ENCODE measurements at regions not wholly inside any gene's neighbourhood (a gene's known extent, or its start where the extent isn't known, plus 50 kb on each side); places are given as distances from the start of the nearest gene placed in this dataset.
A peak's percentile ranks its signal among the peaks of the same experiment; 100 is the strongest.

GRCh38 chr20:11301699-11302098 is 616.0 kb upstream of the BTBD3 start:
- no peak overlapping the region for H3K27ac Mint-ChIP-seq (ENCODE audit: unreplicated experiment)
- CTCF ChIA-PET: interaction anchor here (1.0 kb wide), 1 partner anchor 9 kb away, joined by 4 read pairs; no protein-coding TSS in a partner anchor
- no peaks in the 10 kb centered on the region for H3K36me3 Mint-ChIP-seq (ENCODE audit: insufficient read depth, unreplicated experiment)
- peaks cover 14% of the 10 kb centered on the region for H3K4me1 Mint-ChIP-seq (ENCODE audit: low read depth, unreplicated experiment)
- H3K27me3 Mint-ChIP-seq (ENCODE audit: unreplicated experiment): no peaks in the 10 kb centered on the region
- BruUV-seq (replicated peaks): no TSS peak
- intact Hi-C loops (cut with micrococcal nuclease; ENCODE audit: unreplicated experiment): no loop called here
- no peak for DNase-seq
- H3K4me3 Mint-ChIP-seq (ENCODE audit: low read depth, unreplicated experiment): no peak overlapping the region
- TF ChIP-seq CTCF (IDR thresholded peaks at IDR 0.05; ENCODE audit: unreplicated experiment): no peak
- H3K9me3 Mint-ChIP-seq (ENCODE audit: low read depth, unreplicated experiment): no peaks in the 10 kb centered on the region

- TF ChIP-seq CTCF (IDR thresholded peaks at IDR 0.05; ENCODE audit: unreplicated experiment): no peak
- Mint-ChIP-seq H3K4me1 (ENCODE audit: low read depth, unreplicated experiment) (peaks cover 10% of the 10 kb centered on the region), H3K4me3 (ENCODE audit: low read depth, unreplicated experiment) (no peak overlapping the region), H3K27ac (ENCODE audit: unreplicated experiment) (no peak overlapping the region), H3K9me3 (ENCODE audit: low read depth, unreplicated experiment) (peaks cover 4% of the 10 kb centered on the region), H3K36me3 (ENCODE audit: insufficient read depth, unreplicated experiment) (no peaks in the 10 kb centered on the region), H3K27me3 (ENCODE audit: unreplicated experiment) (no peaks in the 10 kb centered on the region)
- CTCF ChIA-PET: interaction anchor here (1.0 kb wide), 1 partner anchor 10 kb away, joined by 4 read pairs; no protein-coding TSS in a partner anchor
- intact Hi-C loops (cut with micrococcal nuclease; ENCODE audit: unreplicated experiment): no loop called here
- DNase-seq: no peak
- no TSS peak for BruUV-seq (replicated peaks)
These were observed 615.3 kb upstream of the BTBD3 start for GRCh38 chr20:11302436-11302835.

- Mint-ChIP-seq H3K9me3 (ENCODE audit: low read depth, unreplicated experiment) (peaks cover 4% of the 10 kb centered on the region), H3K4me3 (ENCODE audit: low read depth, unreplicated experiment) (no peak overlapping the region), H3K27ac (ENCODE audit: unreplicated experiment) (no peak overlapping the region), H3K4me1 (ENCODE audit: low read depth, unreplicated experiment) (peaks cover 10% of the 10 kb centered on the region), H3K36me3 (ENCODE audit: insufficient read depth, unreplicated experiment) (no peaks in the 10 kb centered on the region), H3K27me3 (ENCODE audit: unreplicated experiment) (no peaks in the 10 kb centered on the region)
- TF ChIP-seq CTCF (IDR thresholded peaks at IDR 0.05; ENCODE audit: unreplicated experiment): no peak
- DNase-seq: no peak
- intact Hi-C loops (cut with micrococcal nuclease; ENCODE audit: unreplicated experiment): no loop called here
- BruUV-seq (replicated peaks): no TSS peak
- CTCF ChIA-PET: interaction anchor here (0.5 to 1.3 kb wide), 4 partner anchors 15 to 880 kb away, joined by 3 to 4 read pairs (median 3); partner anchors contain the start of gene JAG1
These were observed 612.9 kb upstream of the BTBD3 start for GRCh38 chr20:11304795-11305194.

DNA sequence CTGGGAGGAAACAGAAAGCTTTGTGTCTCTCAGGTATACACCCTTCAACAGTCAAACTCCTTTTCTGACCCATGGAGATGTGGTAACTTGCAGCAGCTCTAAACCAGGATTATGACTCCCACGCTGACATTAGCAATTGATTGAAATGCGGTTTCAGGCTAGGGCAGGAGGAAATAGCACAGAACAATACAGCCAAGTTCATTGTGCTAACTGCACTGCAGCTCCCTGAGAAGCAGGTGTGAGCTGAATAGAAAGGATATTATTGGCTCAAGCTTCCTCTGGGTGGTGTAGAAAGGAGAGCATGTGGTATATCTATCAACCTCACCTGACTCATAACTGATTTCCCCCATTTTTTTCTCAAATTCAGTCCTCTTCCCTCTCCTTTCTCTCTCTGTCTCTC is 612.3 kb upstream of the BTBD3 start:
- H3K4me1 Mint-ChIP-seq (ENCODE audit: low read depth, unreplicated experiment): peaks cover 10% of the 10 kb centered on the region
- no peaks in the 10 kb centered on the region for H3K36me3 Mint-ChIP-seq (ENCODE audit: insufficient read depth, unreplicated experiment)
- peaks cover 4% of the 10 kb centered on the region for H3K9me3 Mint-ChIP-seq (ENCODE audit: low read depth, unreplicated experiment)
- peak; percentile 48 for DNase-seq
- no peaks in the 10 kb centered on the region for H3K27me3 Mint-ChIP-seq (ENCODE audit: unreplicated experiment)
- H3K27ac Mint-ChIP-seq (ENCODE audit: unreplicated experiment): peak overlapping the region; percentile 50
- TF ChIP-seq CTCF (IDR thresholded peaks at IDR 0.05; ENCODE audit: unreplicated experiment): no peak
- intact Hi-C loops (cut with micrococcal nuclease; ENCODE audit: unreplicated experiment): no loop called here
- CTCF ChIA-PET: interaction anchor here (0.5 to 1.3 kb wide), 4 partner anchors 14 to 881 kb away, joined by 3 to 4 read pairs (median 3); partner anchors contain the start of gene JAG1
- peak overlapping the region; percentile 7 for H3K4me3 Mint-ChIP-seq (ENCODE audit: low read depth, unreplicated experiment)
- no TSS peak for BruUV-seq (replicated peaks)

Measured in Calu3 (cell line).